ENCODE measurements at regions not wholly inside any gene's neighbourhood (a gene's known extent, or its start where the extent isn't known, plus 50 kb on each side); places are given as distances from the start of the nearest gene placed in this dataset.
"Not testable (repeated sequence)": the region's sequence is repeated elsewhere in the genome, so short reads cannot be mapped to it uniquely, and the experiment has no call there.

DNA sequence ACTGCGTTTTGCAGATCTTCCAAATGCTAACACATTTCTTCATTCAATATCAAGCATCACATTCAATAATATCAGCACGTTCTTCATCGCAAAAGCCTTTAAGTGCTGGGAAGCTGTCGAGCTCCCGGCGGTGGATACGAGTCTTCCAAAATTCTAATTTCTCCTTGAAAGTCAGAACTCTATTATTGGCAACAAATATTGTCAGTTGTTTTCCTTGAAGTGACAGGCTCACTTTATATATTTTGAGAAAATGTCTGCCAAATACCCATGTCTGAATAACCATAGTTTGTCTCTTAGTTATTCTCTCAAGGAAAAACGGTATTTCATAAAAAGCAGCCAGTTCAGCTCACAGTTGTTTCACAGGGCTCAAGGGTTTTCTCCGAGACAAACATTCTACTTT, 226.2 kb upstream of the C1orf174 start:
- ATAC-seq (replicated peaks) (no peak), DNase-seq (no peak)
- Mint-ChIP-seq H3K4me3 (no peak overlapping the region), H3K9me3 (no peaks in the 10 kb centered on the region), H3K27me3 (peaks cover 20 to 23% of the 10 kb centered on the region in 2 donors), H3K36me3 (ENCODE audit: insufficient read depth) (no peaks in the 10 kb centered on the region), H3K27ac (no peak overlapping the region), H3K4me1 (ENCODE audit: low read depth in 2 of 2) (no peaks in the 10 kb centered on the region)

DNA sequence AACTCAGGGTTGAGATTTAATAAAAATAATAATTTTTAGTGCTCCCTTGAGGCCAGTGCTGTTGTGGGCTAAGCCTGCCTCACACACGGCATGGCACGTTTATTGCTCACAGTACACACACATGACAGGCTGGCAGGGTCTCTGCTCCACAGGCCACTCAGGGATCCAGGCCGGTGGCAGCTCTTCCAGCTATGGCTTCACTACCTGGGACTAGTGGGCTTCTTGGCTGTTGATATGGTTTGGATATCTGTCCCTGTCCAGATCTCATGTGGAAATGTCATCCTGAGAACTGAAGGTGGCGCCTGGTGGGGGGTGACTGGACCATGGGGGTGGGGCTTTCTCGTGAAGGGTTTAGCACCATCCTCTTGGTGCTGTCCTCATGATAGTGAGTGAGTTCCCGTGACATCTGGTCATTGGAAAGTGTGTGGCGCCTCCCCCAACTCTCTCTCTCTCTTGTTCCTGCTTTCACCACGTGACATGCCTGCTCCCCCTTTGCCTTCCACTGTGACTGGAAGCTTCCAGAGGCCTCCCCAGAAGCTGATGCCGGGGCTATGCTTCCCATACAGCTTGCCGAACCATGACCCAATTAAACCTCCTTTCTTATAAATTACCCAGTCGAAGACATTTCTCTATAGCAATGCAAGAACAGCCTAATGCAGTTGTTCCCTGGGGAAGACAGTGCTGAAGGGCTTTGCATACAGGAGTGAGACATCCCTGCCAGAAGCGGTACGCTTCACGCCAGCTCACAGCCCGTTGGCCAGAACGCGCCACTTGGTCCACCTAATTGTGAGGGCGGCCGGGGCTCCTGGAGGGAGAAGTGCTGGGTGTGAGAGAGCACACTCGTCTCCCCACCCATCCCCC, 226.9 kb upstream of the C1orf174 start:
- H3K27ac Mint-ChIP-seq, result no peak overlapping the region
- no peaks in the 10 kb centered on the region for H3K9me3 Mint-ChIP-seq
- no peaks in the 10 kb centered on the region for H3K36me3 Mint-ChIP-seq (ENCODE audit: insufficient read depth)
- no peak for ATAC-seq (replicated peaks)
- H3K4me3 Mint-ChIP-seq, result no peak overlapping the region
- peaks cover 23 to 25% of the 10 kb centered on the region in 2 donors for H3K27me3 Mint-ChIP-seq
- no peaks in the 10 kb centered on the region for H3K4me1 Mint-ChIP-seq (ENCODE audit: low read depth in 2 of 2)
- DNase-seq, result no peak

GRCh38 chr1:4127592-4128140, 227.6 kb upstream of the C1orf174 start:
- no peak overlapping the region for H3K27ac Mint-ChIP-seq
- H3K36me3 Mint-ChIP-seq (ENCODE audit: insufficient read depth), result no peaks in the 10 kb centered on the region
- peaks cover 27 to 30% of the 10 kb centered on the region in 2 donors for H3K27me3 Mint-ChIP-seq
- no peak for ATAC-seq (replicated peaks)
- H3K4me3 Mint-ChIP-seq, result no peak overlapping the region
- DNase-seq, result no peak
- no peaks in the 10 kb centered on the region for H3K9me3 Mint-ChIP-seq
- H3K4me1 Mint-ChIP-seq (ENCODE audit: low read depth in 2 of 2), result no peaks in the 10 kb centered on the region

DNA sequence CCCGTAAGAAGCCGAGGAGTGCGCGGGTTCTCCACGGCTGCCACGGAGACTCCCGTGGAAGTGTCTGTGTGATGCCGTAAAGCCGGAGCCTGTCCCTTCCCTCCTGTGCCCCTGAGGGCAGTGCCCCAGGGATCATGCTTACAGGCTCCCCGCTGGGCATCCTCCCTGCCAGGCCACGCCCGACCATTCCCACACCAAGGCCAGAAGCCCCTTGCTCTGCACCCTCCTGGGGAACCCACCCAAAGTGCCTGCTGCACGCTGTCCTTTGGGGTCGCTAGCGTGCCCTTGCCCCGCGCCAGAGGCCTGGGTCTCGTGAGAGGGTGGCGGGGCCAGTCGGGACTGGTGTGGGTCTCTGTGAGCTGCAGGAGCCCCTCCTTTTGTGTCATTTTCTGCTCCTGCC, 228.5 kb upstream of the C1orf174 start:
- H3K36me3 Mint-ChIP-seq (ENCODE audit: insufficient read depth), result no peaks in the 10 kb centered on the region
- no peaks in the 10 kb centered on the region for H3K9me3 Mint-ChIP-seq
- no peak overlapping the region for H3K27ac Mint-ChIP-seq
- H3K27me3 Mint-ChIP-seq, result peaks cover 33 to 34% of the 10 kb centered on the region in 2 donors
- H3K4me3 Mint-ChIP-seq, result no peak overlapping the region
- no peaks in the 10 kb centered on the region for H3K4me1 Mint-ChIP-seq (ENCODE audit: low read depth in 2 of 2)
- no peak for DNase-seq
- ATAC-seq (replicated peaks), result no peak

GRCh38 chr1:4129693-4130092, 229.6 kb upstream of the C1orf174 start:
- Mint-ChIP-seq H3K36me3 (ENCODE audit: insufficient read depth) (no peaks in the 10 kb centered on the region), H3K27me3 (peaks cover 31 to 32% of the 10 kb centered on the region in 2 donors), H3K9me3 (no peaks in the 10 kb centered on the region)

DNA sequence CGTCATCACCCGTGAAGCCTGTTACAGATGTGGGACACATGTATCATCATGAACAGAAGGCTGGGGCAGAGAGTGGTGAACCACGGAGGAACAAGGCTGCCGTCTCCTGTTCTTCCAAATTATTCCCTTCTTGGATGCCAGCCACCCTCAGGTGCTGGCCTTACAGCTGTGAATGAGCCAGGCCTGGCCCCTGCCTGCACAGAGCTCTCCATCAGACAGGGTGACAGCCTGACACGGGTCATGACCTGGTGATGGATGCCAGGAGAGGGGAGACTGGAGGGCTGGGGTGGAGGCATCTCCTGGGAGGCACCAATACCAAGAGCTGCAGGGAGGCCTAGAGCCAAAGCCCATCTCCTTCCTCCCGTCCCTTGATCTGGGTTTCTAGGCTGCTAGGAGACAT, 230.0 kb upstream of the C1orf174 start:
- H3K4me1 Mint-ChIP-seq (ENCODE audit: low read depth in 2 of 2), result no peaks in the 10 kb centered on the region
- no peaks in the 10 kb centered on the region for H3K36me3 Mint-ChIP-seq (ENCODE audit: insufficient read depth)
- ATAC-seq (replicated peaks) (no peak), DNase-seq (no peak)
- no peaks in the 10 kb centered on the region for H3K9me3 Mint-ChIP-seq
- H3K4me3 Mint-ChIP-seq, result no peak overlapping the region
- H3K27ac Mint-ChIP-seq, result no peak overlapping the region
- peaks cover 28% of the 10 kb centered on the region in 2 donors for H3K27me3 Mint-ChIP-seq

More at GRCh38 chr1:4129693-4130092, 229.6 kb upstream of the C1orf174 start:
- Mint-ChIP-seq H3K4me1 (ENCODE audit: low read depth in 2 of 2) (no peaks in the 10 kb centered on the region), H3K27ac (no peak overlapping the region), H3K4me3 (no peak overlapping the region)
- ATAC-seq (replicated peaks) (no peak), DNase-seq (no peak)

DNA sequence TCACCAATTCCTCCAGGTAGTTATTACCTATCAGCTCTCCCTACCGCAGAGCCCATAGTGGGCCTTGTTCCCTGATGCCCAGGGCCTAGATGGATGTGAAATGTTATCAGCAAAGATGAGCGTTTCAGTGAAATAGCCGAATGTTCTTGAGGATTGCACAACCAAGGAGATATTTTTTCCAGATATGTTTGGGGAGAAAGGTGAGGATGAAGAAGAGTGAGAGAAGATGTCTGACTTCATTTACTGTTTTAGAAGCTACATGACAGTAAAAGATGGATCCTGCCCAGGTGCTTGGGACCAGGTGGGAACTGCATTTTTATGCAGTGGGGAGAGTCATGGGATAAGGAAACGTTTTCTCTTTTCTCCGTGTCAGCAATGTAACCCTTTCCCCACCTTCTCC, 231.7 kb upstream of the C1orf174 start:
- Mint-ChIP-seq H3K4me3 (no peak overlapping the region), H3K36me3 (ENCODE audit: insufficient read depth) (no peaks in the 10 kb centered on the region), H3K4me1 (ENCODE audit: low read depth in 2 of 2) (no peaks in the 10 kb centered on the region), H3K27ac (no peak overlapping the region), H3K9me3 (peaks cover 11 to 14% of the 10 kb centered on the region in 2 donors), H3K27me3 (peaks cover 26 to 28% of the 10 kb centered on the region in 2 donors)
- no peak for DNase-seq
- ATAC-seq (replicated peaks), result no peak

- ATAC-seq (replicated peaks) (no peak), DNase-seq (no peak)
- no peaks in the 10 kb centered on the region for H3K36me3 Mint-ChIP-seq (ENCODE audit: insufficient read depth)
- no peaks in the 10 kb centered on the region for H3K4me1 Mint-ChIP-seq (ENCODE audit: low read depth in 2 of 2)
- H3K9me3 Mint-ChIP-seq, result peaks cover 11 to 18% of the 10 kb centered on the region in 2 donors
- H3K27me3 Mint-ChIP-seq, result peaks cover 19 to 21% of the 10 kb centered on the region in 2 donors
- H3K27ac Mint-ChIP-seq, result no peak overlapping the region
- no peak overlapping the region for H3K4me3 Mint-ChIP-seq
These were observed 232.6 kb upstream of the C1orf174 start for GRCh38 chr1:4132352-4133296.

DNA sequence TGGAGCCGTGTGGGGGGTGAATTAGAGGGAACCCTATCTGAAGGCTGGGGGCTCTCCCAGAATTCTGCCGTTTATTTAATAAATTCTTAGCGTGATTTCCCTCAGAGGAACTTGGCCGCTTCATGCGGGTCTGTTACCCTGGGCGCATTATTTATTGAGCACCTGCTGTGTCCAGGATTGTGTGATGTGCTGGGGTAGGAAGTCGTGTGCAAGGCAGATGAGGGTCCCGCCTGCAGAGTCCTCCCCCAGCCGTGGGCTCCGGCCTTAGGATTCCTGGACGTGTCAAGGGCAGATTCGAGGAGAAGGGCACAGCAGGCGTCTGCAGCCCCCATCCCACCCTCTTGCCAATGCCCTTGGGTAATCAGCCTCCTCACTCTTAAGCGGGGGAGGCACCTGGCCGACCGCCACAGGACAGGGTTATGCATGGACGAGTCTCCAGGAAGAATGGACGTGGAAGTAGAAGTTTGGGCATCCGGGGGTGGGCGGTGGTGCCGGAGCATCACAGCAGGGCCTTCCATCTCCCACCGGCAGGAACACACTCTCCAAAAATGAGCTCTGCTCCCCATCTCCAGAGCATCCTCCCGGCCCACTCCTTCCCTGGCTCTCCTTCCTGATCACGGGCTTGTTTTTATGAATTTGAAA, 233.3 kb upstream of the C1orf174 start:
- no peak for DNase-seq
- Mint-ChIP-seq H3K36me3 (ENCODE audit: insufficient read depth) (no peaks in the 10 kb centered on the region), H3K27me3 (peaks cover 19 to 28% of the 10 kb centered on the region in 2 donors), H3K4me3 (no peak overlapping the region), H3K4me1 (ENCODE audit: low read depth in 2 of 2) (no peaks in the 10 kb centered on the region), H3K27ac (no peak overlapping the region), H3K9me3 (peaks cover 11 to 25% of the 10 kb centered on the region in 2 donors)
- ATAC-seq (replicated peaks), result no peak

- Mint-ChIP-seq H3K36me3 (ENCODE audit: insufficient read depth) (no peaks in the 10 kb centered on the region), H3K4me3 (no peak overlapping the region), H3K27ac (no peak overlapping the region), H3K27me3 (peaks cover 19 to 33% of the 10 kb centered on the region in 2 donors), H3K4me1 (ENCODE audit: low read depth in 2 of 2) (no peaks in the 10 kb centered on the region), H3K9me3 (peaks cover 11 to 25% of the 10 kb centered on the region in 2 donors)
- no peak for ATAC-seq (replicated peaks)
- no peak for DNase-seq
These were observed 233.9 kb upstream of the C1orf174 start for GRCh38 chr1:4133939-4134321.

DNA sequence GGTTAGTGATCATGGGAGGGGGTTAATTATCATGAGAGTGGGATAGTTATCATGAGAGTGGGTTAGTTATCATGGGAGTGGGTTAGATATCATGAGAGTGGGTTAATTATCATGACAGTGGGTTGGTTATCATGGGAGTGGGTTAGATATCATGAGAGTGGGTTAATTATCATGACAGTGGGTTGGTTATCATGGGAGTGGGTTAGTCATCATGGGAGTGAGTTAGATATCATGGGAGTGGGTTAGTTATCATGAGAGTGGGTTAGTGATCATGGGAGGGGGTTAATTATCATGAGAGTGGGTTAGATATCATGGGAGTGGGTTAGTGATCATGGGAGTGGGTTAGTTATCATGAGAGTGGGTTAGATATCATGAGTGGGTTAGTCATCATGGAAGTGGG, 235.8 kb upstream of the C1orf174 start:
- H3K27ac Mint-ChIP-seq; H3K4me3 Mint-ChIP-seq; DNase-seq; H3K4me1 Mint-ChIP-seq (ENCODE audit: low read depth in 2 of 2); ATAC-seq (replicated peaks); H3K36me3 Mint-ChIP-seq (ENCODE audit: insufficient read depth): not testable (repeated sequence)
- peaks cover 11 to 25% of the 10 kb centered on the region in 2 donors for H3K9me3 Mint-ChIP-seq
- H3K27me3 Mint-ChIP-seq, result peaks cover 28 to 44% of the 10 kb centered on the region in 2 donors

GRCh38 chr1:4137621-4138415, 237.7 kb upstream of the C1orf174 start:
- H3K4me1 Mint-ChIP-seq (ENCODE audit: low read depth in 2 of 2), result no peaks in the 10 kb centered on the region
- H3K27me3 Mint-ChIP-seq, result peaks cover 18 to 40% of the 10 kb centered on the region in 2 donors
- no peak overlapping the region for H3K27ac Mint-ChIP-seq
- no peak for ATAC-seq (replicated peaks)
- no peaks in the 10 kb centered on the region for H3K36me3 Mint-ChIP-seq (ENCODE audit: insufficient read depth)
- H3K9me3 Mint-ChIP-seq, result peaks cover 11 to 25% of the 10 kb centered on the region in 2 donors
- H3K4me3 Mint-ChIP-seq, result no peak overlapping the region
- no peak for DNase-seq

Data from effector memory CD8-positive, alpha-beta T cell (primary cell).